SK-N-SH (cell line): ENCODE measurements at regions not wholly inside any gene's neighbourhood (a gene's known extent, or its start where the extent isn't known, plus 50 kb on each side); places are given as distances from the start of the nearest gene placed in this dataset.

Source experiments
- EP300 ChIP-seq, 2 experiments: IDR thresholded peaks; 2 replicates each; pipeline versions ENCODE4 v1.4.0 to v1.6.1; 2012; ENCODE audit warnings: borderline replicate concordance in 1 of 2, low read depth in 1 of 2, low read length in 1 of 2
- EZH2phosphoT487 ChIP-seq: fragments of 200-600 bp; sonication (generic); IDR thresholded peaks from 2 replicates; pipeline ENCODE4 v1.6.1; 2017; ENCODE audit warnings: low read depth, mixed run types, mild to moderate bottlenecking, antibody characterized with exemption, moderate library complexity, borderline replicate concordance
- FOXM1 ChIP-seq: IDR thresholded peaks from 2 replicates; pipeline ENCODE4 v1.4.0; 2012; ENCODE audit warnings: low read depth, mild to moderate bottlenecking
- GABPA ChIP-seq: IDR thresholded peaks from 2 replicates; pipeline ENCODE4 v1.4.0; 2012; ENCODE audit warnings: low read depth, mild to moderate bottlenecking
- TEAD4 ChIP-seq: IDR thresholded peaks from 2 replicates; pipeline ENCODE4 v1.4.0; 2012; ENCODE audit warnings: mild to moderate bottlenecking, borderline replicate concordance; ENCODE audit not compliant: insufficient read depth
- TF ChIP-seq, protein P1 (sequence below): fragments of 200-600 bp; sonication (generic); IDR thresholded peaks from 2 replicates; pipeline ENCODE4 v1.6.1; 2017; ENCODE audit warnings: antibody characterized with exemption, mild to moderate bottlenecking, moderate library complexity
- TF ChIP-seq, protein P2 (sequence below): IDR thresholded peaks from 2 replicates; pipeline ENCODE4 v1.4.0; 2012; ENCODE audit warnings: low read depth, borderline replicate concordance

DNA sequence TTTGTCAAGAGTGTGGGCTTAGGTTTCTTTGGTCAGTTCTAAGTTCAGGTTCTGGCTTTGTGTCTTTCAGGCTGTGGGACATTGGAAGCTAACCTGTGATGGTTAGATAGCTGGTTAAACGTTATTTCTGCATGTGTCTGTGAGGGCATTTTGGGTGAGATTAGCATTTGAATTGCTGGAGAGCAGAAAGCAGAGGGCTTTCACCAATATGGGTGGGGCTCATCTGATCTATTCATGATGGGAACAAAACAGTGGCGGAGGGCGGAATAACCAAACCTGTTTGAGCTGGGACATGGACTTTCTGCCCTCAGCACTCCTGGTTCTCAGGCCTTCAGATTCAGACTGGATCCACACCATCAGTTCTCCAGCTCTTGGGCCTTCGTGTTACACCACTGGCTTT, 195.4 kb downstream of the KLF13 start:
- TF ChIP-seq, protein P1, sequence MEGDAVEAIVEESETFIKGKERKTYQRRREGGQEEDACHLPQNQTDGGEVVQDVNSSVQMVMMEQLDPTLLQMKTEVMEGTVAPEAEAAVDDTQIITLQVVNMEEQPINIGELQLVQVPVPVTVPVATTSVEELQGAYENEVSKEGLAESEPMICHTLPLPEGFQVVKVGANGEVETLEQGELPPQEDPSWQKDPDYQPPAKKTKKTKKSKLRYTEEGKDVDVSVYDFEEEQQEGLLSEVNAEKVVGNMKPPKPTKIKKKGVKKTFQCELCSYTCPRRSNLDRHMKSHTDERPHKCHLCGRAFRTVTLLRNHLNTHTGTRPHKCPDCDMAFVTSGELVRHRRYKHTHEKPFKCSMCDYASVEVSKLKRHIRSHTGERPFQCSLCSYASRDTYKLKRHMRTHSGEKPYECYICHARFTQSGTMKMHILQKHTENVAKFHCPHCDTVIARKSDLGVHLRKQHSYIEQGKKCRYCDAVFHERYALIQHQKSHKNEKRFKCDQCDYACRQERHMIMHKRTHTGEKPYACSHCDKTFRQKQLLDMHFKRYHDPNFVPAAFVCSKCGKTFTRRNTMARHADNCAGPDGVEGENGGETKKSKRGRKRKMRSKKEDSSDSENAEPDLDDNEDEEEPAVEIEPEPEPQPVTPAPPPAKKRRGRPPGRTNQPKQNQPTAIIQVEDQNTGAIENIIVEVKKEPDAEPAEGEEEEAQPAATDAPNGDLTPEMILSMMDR = no peak
- TF ChIP-seq, protein P2, sequence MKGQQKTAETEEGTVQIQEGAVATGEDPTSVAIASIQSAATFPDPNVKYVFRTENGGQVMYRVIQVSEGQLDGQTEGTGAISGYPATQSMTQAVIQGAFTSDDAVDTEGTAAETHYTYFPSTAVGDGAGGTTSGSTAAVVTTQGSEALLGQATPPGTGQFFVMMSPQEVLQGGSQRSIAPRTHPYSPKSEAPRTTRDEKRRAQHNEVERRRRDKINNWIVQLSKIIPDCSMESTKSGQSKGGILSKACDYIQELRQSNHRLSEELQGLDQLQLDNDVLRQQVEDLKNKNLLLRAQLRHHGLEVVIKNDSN = no peak
- no peak for TF ChIP-seq GABPA
- no peak for TF ChIP-seq EP300 (IDR thresholded peaks at IDR 0.05; ENCODE audit: borderline replicate concordance in 1 of 2, low read depth in 1 of 2, low read length in 1 of 2)
- TF ChIP-seq FOXM1 = no peak
- no peak for TF ChIP-seq EZH2phosphoT487
- TF ChIP-seq TEAD4 = no peak
